Fibroblast of pulmonary artery (primary cell): ENCODE measurements at regions not wholly inside any gene's neighbourhood (a gene's known extent, or its start where the extent isn't known, plus 50 kb on each side); places are given as distances from the start of the nearest gene placed in this dataset.

Experiments used
- DNase-seq: peaks from one replicate; pipeline ENCODE4 v3.0.0-alpha.2; 2010; ENCODE audit warnings: low read depth
- H3K4me3 ChIP-seq: replicated peaks from 2 replicates; pipeline ENCODE4 v1.5.1; 2011; ENCODE audit warnings: low read depth, mild to moderate bottlenecking, control low read depth, low read length, moderate library complexity
- CTCF ChIP-seq: IDR thresholded peaks from 2 replicates; pipeline ENCODE4 v1.5.1; 2011; ENCODE audit warnings: mild to moderate bottlenecking, control low read depth, low read length, inconsistent platforms; ENCODE audit errors: missing control alignments

GRCh38 chr7:83441-83840, 108.9 kb upstream of the FAM20C start:
- TF ChIP-seq CTCF, result no peak
- H3K4me3 ChIP-seq, result no peak overlapping the region
- no peak for DNase-seq

DNA sequence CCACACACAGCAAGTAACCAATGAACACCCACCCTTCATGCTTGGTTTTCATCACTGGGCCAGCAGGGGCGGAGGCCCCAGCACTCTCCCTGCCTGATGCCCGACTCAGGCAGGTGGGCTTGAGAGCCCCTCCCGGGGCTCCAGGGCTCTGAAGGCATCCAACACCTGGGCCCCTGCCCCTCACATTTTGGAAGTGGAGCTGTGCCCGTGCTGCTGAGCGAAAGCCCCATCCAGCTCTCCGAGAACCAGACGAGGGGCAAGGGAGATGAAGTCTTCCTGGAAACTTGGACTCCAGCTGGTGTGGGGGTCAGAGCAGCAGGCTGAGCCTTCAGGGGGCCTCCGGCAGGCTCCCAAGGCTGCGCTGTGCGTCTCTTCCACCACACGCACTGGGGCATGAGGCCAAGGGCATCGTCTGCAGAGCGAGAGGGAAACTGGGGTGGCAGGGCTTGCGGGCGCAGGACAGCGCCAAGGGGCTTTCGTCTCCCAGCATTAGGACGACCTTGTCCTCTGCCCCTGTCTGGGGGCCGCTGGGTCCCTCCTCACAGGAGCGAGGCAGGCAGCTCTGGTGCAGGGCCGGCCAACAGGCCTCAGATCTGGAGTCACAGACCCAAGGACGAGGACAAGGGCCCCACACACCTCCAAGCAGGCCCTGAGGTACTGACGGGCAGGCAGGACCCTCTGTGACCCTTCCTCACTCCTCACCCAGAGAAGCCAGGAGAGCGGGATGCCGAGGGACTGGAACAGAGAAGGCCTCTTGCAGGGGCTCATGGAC, 108.3 kb upstream of the FAM20C start:
- H3K4me3 ChIP-seq, result no peak overlapping the region
- DNase-seq, result no peak
- TF ChIP-seq CTCF, result no peak

DNA sequence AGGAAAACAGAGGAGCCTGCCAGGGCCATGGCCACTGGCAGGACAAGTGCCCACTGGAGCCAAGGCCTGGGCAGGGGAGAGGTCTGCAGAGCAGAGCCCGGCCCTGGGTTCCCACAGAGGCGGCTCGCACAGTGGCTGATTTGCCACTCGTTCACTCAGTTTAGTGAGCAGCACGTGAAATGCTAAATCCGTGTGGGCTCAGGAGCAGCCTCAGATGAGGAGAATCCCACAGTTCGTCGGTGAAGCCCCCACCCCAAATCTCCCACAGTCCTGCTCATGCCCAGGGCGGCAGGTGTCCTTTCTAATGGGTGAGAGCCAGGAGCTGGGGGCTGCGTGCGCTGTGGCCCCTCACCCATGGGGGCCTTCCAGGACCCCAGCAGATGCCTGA, 107.7 kb upstream of the FAM20C start:
- no peak for DNase-seq

GRCh38 chr7:85074-85882, 107.1 kb upstream of the FAM20C start:
- TF ChIP-seq CTCF, result no peak
- DNase-seq, result peak; percentile 48
- no peak overlapping the region for H3K4me3 ChIP-seq

More for the DNA sequence above, 107.7 kb upstream of the FAM20C start:
- no peak for TF ChIP-seq CTCF
- H3K4me3 ChIP-seq, result no peak overlapping the region

DNA sequence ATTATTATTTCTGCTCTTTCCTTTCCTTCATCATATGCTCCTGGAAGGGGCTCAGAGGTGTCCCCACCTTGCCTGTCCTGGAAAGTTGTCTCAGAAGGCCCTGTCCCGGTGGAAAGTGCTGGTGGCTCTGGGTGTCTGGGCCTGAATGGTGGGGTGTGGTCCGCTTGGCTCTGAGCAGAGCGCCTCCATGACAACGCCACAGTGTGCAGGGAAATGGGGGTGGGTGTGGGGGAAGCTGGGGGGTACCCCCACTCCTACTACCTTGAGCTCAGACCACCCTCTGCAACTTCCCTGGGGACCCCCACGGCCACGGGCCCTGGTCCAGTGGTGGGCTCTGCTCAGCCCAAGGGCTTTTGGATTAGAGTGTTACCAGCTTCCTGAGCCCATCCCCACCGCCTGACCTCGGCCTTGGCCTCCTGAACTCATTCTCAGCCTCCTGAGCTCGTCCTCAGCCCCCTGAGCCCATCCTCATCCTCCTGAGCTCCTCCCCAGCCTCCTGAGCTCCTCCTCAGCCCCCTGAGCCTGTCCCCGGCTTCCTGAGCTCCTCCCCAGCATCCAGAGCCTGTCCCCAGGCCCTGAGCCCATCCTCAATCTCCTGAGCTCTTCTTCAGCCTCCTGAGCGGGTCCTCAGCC, 106.4 kb upstream of the FAM20C start:
- no peak for DNase-seq
- TF ChIP-seq CTCF, result no peak
- H3K4me3 ChIP-seq, result no peak overlapping the region

GRCh38 chr7:86629-87028, 105.7 kb upstream of the FAM20C start:
- no peak for DNase-seq
- no peak for TF ChIP-seq CTCF
- H3K4me3 ChIP-seq, result no peak overlapping the region
